ENCODE measurements at regions not wholly inside any gene's neighbourhood (a gene's known extent, or its start where the extent isn't known, plus 50 kb on each side); places are given as distances from the start of the nearest gene placed in this dataset.

DNA sequence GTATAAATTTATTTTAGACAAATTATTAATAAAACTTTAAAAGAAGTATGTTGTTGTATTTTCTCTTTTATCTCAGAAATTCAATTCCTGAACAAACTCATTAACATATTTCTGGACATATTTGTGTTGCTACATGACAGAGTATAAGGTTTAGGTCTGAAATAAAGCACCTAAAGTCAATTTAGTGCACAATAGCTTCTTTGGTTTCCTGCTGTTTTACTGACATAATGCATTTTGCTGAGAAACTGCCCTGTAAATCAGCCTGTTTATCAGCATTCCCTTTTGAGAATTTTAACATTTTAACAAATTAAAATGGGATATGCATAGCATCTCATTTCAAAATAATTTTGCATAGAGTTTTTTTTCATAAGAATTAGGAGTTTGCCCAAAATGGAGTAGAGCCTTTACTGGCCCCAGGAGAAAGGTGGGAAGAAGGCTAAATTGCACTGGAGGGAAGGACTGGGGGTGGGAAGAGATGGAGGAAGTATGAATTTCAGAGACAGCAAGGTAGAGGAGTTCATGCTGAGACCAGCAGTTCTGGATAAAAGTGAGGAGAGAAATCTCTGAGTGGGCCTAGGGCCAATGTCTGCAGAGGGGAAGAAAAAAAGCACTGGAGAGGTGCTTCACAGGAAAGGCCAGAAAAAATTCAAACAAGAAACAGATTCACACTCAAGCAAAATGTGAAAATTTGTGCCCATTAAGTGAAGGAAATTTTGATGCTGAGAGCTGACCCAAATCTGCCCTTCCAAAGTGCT is 324.2 kb upstream of the HSF2 start:
- H3K4me3 ChIP-seq (ENCODE audit: low read depth, low read length), result no peak overlapping the region
- no peak for DNase-seq (ENCODE audit: low read depth)
- TF ChIP-seq, protein P1, sequence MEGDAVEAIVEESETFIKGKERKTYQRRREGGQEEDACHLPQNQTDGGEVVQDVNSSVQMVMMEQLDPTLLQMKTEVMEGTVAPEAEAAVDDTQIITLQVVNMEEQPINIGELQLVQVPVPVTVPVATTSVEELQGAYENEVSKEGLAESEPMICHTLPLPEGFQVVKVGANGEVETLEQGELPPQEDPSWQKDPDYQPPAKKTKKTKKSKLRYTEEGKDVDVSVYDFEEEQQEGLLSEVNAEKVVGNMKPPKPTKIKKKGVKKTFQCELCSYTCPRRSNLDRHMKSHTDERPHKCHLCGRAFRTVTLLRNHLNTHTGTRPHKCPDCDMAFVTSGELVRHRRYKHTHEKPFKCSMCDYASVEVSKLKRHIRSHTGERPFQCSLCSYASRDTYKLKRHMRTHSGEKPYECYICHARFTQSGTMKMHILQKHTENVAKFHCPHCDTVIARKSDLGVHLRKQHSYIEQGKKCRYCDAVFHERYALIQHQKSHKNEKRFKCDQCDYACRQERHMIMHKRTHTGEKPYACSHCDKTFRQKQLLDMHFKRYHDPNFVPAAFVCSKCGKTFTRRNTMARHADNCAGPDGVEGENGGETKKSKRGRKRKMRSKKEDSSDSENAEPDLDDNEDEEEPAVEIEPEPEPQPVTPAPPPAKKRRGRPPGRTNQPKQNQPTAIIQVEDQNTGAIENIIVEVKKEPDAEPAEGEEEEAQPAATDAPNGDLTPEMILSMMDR (conservative IDR thresholded peaks at IDR 0.05; ENCODE audit: low read depth, low read length), result no peak

GRCh38 chr6:122075917-122076316 is 323.5 kb upstream of the HSF2 start:
- DNase-seq (ENCODE audit: low read depth), result no peak
- H3K4me3 ChIP-seq (ENCODE audit: low read depth, low read length), result no peak overlapping the region
- TF ChIP-seq, protein P1 (conservative IDR thresholded peaks at IDR 0.05; ENCODE audit: low read depth, low read length), result no peak

DNA sequence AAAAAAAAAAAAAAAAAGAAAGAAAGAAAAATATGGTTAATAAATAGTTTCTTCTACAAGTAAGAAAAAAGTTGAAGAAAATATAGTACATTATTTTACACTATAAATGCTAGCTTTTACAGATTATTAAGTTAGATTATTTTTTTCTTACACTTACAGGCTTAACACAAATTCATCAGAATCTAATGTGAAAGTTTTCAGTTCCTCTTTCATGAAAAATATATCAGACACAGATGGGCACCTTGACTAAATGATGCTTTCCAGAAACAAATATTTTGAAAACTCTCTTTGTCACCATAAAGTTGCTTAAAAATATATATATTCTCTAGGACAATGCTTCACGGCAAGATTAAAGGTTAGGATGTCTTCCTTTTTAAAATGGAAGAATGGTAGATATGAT is 321.8 kb upstream of the HSF2 start:
- no peak overlapping the region for H3K4me3 ChIP-seq (ENCODE audit: low read depth, low read length)
- TF ChIP-seq, protein P1 (conservative IDR thresholded peaks at IDR 0.05; ENCODE audit: low read depth, low read length), result no peak
- no peak for DNase-seq (ENCODE audit: low read depth)

DNA sequence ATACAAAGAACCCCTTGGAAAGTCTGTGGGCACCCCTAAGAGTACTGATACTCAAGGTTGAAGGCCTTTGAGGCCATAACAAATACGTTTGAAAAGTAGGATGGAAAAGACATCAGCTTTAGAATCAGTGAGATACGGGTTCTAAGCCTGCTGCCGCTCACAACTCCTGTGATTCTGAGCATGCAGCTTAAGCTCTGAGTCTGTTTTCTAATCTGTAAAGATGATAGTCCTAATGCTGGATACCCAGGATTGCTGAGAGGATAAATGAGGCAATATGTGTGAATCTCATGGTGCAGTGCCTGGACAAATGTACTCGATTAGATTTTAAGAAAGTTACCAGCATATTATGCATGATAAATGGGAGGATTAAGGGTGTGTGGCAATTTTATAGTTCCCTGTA is 321.0 kb upstream of the HSF2 start:
- TF ChIP-seq, protein P1 (conservative IDR thresholded peaks at IDR 0.05; ENCODE audit: low read depth, low read length), result no peak
- DNase-seq (ENCODE audit: low read depth), result no peak
- no peak overlapping the region for H3K4me3 ChIP-seq (ENCODE audit: low read depth, low read length)

- no peak for DNase-seq (ENCODE audit: low read depth)
- H3K4me3 ChIP-seq (ENCODE audit: low read depth, low read length), result no peak overlapping the region
- TF ChIP-seq, protein P1 (conservative IDR thresholded peaks at IDR 0.05; ENCODE audit: low read depth, low read length), result no peak
These were observed 319.5 kb upstream of the HSF2 start for GRCh38 chr6:122079916-122080315.

DNA sequence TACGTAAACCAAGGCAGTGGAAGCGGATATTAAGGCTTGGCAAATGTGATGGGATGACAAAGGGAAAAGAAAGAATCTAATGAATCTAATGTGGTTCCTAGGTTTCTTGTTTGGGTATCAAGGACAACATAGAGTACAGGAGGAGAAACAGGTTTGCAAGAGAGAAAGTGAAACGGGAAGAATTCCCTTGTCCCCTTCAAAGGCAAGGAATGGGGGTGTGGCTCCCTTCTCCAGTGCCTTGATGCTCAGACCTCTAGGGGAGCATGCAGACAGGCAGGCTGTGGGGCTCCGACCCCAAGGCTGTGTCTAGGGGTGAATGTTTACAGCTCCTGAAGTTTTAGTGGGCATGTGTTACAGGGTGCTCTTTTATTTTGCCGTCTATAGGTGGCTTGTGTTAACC is 317.5 kb upstream of the HSF2 start:
- H3K4me3 ChIP-seq (ENCODE audit: low read depth, low read length), result no peak overlapping the region
- TF ChIP-seq, protein P1 (conservative IDR thresholded peaks at IDR 0.05; ENCODE audit: low read depth, low read length), result no peak
- DNase-seq (ENCODE audit: low read depth), result no peak

DNA sequence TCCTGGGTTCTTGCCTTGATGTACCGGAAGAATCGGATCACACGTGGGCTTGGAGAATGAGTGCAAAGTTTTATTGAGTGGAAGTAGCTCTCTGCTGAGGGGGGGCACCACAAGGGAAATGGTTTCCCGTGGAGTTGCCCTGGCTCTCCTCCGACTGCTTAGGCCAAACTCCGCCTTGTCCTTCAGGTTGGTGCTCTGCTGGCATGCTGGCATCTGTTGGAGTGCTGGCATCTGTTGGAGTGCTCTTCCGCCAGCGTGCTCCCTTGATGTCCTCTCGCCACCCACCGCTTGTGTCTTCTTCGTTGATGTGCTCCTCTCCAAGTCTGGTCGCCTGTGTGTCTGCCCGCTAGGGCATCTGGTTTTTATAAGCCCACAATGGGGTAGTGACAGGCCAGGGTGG is 317.1 kb upstream of the HSF2 start:
- no peak for DNase-seq (ENCODE audit: low read depth)
- no peak overlapping the region for H3K4me3 ChIP-seq (ENCODE audit: low read depth, low read length)
- TF ChIP-seq, protein P1 (conservative IDR thresholded peaks at IDR 0.05; ENCODE audit: low read depth, low read length), result no peak

All from choroid plexus epithelial cell (primary cell).